ENCODE measurements at regions not wholly inside any gene's neighbourhood (a gene's known extent, or its start where the extent isn't known, plus 50 kb on each side); places are given as distances from the start of the nearest gene placed in this dataset.

- Histone ChIP-seq H3K27ac (ENCODE audit: low read depth) (no peak overlapping the region), H3K36me3 (ENCODE audit: insufficient read depth) (no peaks in the 10 kb centered on the region), H3K4me1 (ENCODE audit: insufficient read depth) (no peaks in the 10 kb centered on the region), H3K4me3 (ENCODE audit: low read depth, low read length) (no peak overlapping the region)
- 38% methylated on average over 1 of the region's 1 CpG for WGBS
- DNase-seq (ENCODE audit: extremely low spot score): no peak
Measured at GRCh38 chr5:53180991-53181390, 71.4 kb upstream of the MOCS2 start.

DNA sequence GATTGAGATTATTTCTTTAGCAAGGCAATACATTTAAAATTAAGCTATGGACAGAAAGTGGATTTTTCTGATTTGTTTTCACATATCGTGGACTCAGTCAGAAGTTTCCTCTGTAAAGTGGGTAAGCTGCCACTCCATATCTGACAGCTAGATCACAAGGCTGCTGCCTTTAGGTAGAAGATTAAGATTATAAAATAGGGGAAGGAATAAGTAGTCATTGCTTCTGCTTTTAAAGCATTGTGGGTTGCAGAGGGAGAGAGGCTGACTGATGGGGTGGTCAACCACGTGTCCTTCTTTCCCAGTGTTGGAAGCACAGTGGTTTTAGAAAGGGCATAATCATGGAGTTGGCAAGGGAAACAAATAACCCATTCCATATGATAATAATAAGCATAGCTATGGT lies 74.3 kb upstream of the MOCS2 start:
- Histone ChIP-seq H3K4me1 (ENCODE audit: insufficient read depth) (no peaks in the 10 kb centered on the region), H3K27ac (ENCODE audit: low read depth) (no peak overlapping the region), H3K36me3 (ENCODE audit: insufficient read depth) (no peaks in the 10 kb centered on the region), H3K4me3 (ENCODE audit: low read depth, low read length) (no peak overlapping the region)
- 88% methylated on average over 2 of the region's 2 CpGs for WGBS
- DNase-seq (ENCODE audit: extremely low spot score): no peak

GRCh38 chr5:53191548-53192165 lies 82.1 kb upstream of the MOCS2 start:
- Histone ChIP-seq H3K36me3 (ENCODE audit: insufficient read depth) (no peaks in the 10 kb centered on the region), H3K4me1 (ENCODE audit: insufficient read depth) (no peaks in the 10 kb centered on the region), H3K4me3 (ENCODE audit: low read depth, low read length) (no peak overlapping the region), H3K27ac (ENCODE audit: low read depth) (no peak overlapping the region)
- WGBS: 49% methylated on average over 4 of the region's 4 CpGs
- no peak for DNase-seq (ENCODE audit: extremely low spot score)

DNA sequence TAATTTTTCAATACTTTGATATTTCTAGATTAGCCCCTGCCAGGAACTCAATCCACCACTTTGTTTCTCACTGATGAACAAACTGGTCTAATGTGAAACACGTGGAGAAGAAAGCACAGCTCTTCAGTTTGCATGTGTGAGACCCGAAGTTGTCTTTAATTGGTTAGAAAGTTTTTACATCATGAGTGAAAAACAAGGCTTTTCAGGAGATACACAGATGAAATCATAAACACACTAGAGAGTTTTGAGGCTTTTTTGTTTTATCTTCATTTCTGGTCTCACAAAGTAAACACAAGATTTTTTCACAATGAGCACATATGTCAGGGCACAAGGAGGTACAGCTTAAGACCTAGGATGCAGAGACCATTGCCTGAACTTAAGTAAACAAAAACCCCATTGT lies 84.5 kb upstream of the MOCS2 start:
- H3K4me3 ChIP-seq (ENCODE audit: low read depth, low read length): no peak overlapping the region
- no peaks in the 10 kb centered on the region for H3K36me3 ChIP-seq (ENCODE audit: insufficient read depth)
- DNase-seq (ENCODE audit: extremely low spot score): no peak
- H3K27ac ChIP-seq (ENCODE audit: low read depth): no peak overlapping the region
- H3K4me1 ChIP-seq (ENCODE audit: insufficient read depth): no peaks in the 10 kb centered on the region
- WGBS: 46% methylated on average over 2 of the region's 2 CpGs

DNA sequence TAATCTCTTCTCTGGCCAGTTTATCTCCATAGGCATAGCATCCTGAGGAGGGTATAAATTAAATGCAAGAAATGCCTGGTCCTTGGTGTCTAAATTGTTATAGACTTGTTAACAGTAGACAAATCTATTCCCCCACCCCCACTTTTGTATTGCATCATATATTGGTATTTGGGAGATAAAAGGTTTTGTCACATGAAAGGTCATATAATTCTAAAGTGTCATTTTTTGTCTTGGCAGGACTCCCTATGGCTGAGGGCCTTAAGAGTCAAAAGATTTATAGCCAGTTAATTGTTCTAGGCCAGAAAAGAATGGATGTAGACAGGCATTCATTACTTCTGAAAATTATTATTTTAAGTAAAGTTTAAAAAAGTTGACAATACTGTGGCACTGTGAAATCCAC lies 90.3 kb upstream of the MOCS2 start:
- no peaks in the 10 kb centered on the region for H3K36me3 ChIP-seq (ENCODE audit: insufficient read depth)
- DNase-seq (ENCODE audit: extremely low spot score): no peak
- H3K27ac ChIP-seq (ENCODE audit: low read depth): no peak overlapping the region
- no peaks in the 10 kb centered on the region for H3K4me1 ChIP-seq (ENCODE audit: insufficient read depth)
- no peak overlapping the region for H3K4me3 ChIP-seq (ENCODE audit: low read depth, low read length)

DNA sequence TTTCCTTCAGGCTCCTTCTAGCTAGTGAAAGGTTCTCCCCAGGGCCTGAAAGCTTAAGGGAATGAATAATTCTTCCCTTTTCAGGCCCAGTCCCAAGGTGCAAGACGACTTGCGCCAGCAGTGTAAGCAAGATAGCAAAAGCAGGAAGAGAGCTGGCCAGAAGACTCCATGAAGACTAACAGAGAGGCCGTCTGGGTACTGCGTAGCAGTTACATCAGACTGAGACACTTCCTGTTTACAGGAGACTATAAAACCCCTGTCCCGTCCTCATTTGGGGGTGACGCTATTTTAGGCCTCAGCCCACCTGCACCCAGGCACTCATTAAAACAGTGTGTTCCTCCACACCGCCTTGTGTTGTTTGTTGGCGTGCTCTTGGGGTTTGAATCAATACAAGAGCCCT lies 90.7 kb upstream of the MOCS2 start:
- DNase-seq (ENCODE audit: extremely low spot score): no peak
- WGBS: 69% methylated on average over 8 of the region's 8 CpGs
- no peak overlapping the region for H3K4me3 ChIP-seq (ENCODE audit: low read depth, low read length)
- no peaks in the 10 kb centered on the region for H3K36me3 ChIP-seq (ENCODE audit: insufficient read depth)
- H3K27ac ChIP-seq (ENCODE audit: low read depth): no peak overlapping the region
- H3K4me1 ChIP-seq (ENCODE audit: insufficient read depth): no peaks in the 10 kb centered on the region

DNA sequence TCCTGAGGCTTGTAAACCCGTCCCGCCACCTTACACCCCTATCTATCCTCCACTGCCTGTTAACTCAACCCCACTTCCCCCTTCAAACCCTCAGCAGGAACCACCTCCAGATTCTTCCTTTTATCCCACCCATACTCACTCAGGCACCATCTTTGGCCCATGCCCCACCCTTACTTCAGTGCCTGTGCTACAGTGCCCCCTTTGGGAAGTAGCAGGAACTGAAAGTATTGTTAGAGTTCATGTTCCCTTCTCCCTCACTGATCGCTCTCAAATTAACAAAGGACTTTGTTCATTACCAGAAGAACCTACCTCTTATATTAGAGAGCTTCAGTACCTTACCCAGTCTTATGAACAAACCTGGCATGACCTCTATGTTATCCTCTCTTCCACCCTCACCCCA lies 92.2 kb upstream of the MOCS2 start:
- 98% methylated on average over 3 of the region's 3 CpGs for WGBS
- no peak for DNase-seq (ENCODE audit: extremely low spot score)
- Histone ChIP-seq H3K4me3 (ENCODE audit: low read depth, low read length) (no peak overlapping the region), H3K27ac (ENCODE audit: low read depth) (no peak overlapping the region), H3K4me1 (ENCODE audit: insufficient read depth) (no peaks in the 10 kb centered on the region), H3K36me3 (ENCODE audit: insufficient read depth) (no peaks in the 10 kb centered on the region)

- no peak overlapping the region for H3K27ac ChIP-seq (ENCODE audit: low read depth)
- no peaks in the 10 kb centered on the region for H3K4me1 ChIP-seq (ENCODE audit: insufficient read depth)
- H3K36me3 ChIP-seq (ENCODE audit: insufficient read depth): no peaks in the 10 kb centered on the region
- no peak for DNase-seq (ENCODE audit: extremely low spot score)
- no peak overlapping the region for H3K4me3 ChIP-seq (ENCODE audit: low read depth, low read length)
- 92% methylated on average over 9 of the region's 9 CpGs for WGBS
Measured at GRCh38 chr5:53206562-53206961, 97.0 kb upstream of the MOCS2 start.

DNA sequence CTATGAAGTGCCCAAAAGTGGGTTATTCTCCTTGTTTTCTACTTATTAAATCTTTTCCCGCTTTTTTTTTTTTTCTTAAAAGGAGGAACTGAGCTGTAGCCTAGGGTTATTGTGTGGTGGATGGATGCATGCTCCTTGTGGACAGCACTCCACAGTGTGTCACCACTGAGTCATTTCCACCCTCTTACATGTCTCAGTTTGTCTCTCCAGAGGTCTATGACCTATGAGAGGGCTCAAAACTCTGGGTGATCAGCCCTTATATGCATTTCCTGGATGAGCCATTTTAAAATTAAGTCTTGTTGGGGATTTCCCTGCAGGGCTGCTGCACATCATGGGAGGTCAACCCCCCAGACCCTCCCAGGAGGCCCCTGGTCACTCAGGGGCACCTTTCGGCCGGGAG lies 102.2 kb upstream of the MOCS2 start:
- 86% methylated on average over 3 of the region's 3 CpGs for WGBS
- H3K4me3 ChIP-seq (ENCODE audit: low read depth, low read length): no peak overlapping the region
- H3K27ac ChIP-seq (ENCODE audit: low read depth): no peak overlapping the region
- no peaks in the 10 kb centered on the region for H3K4me1 ChIP-seq (ENCODE audit: insufficient read depth)
- no peaks in the 10 kb centered on the region for H3K36me3 ChIP-seq (ENCODE audit: insufficient read depth)
- DNase-seq (ENCODE audit: extremely low spot score): no peak

DNA sequence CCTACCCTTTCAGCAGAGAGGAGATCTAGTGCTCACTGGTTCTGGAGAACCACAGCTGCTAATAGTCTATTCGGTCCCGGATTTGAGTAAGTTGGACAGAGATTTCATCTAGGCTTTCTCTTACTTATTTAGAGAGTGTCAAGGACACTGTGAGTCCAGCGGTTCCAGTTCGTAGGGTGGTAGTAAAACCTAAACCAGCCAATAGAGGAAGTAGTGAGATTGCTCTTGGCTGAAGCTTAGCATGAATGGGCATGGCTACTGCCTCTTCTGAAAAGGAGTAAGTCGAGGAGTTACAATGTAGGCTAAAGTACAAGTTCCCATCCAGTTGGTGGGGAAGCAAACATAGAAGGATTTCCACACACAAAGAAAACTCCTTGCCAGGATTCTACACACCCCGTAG lies 109.6 kb upstream of the MOCS2 start:
- Histone ChIP-seq H3K27ac (ENCODE audit: low read depth) (no peak overlapping the region), H3K4me1 (ENCODE audit: insufficient read depth) (no peaks in the 10 kb centered on the region), H3K36me3 (ENCODE audit: insufficient read depth) (no peaks in the 10 kb centered on the region), H3K4me3 (ENCODE audit: low read depth, low read length) (no peak overlapping the region)
- 88% methylated on average over 6 of the region's 6 CpGs for WGBS
- DNase-seq (ENCODE audit: extremely low spot score): no peak

DNA sequence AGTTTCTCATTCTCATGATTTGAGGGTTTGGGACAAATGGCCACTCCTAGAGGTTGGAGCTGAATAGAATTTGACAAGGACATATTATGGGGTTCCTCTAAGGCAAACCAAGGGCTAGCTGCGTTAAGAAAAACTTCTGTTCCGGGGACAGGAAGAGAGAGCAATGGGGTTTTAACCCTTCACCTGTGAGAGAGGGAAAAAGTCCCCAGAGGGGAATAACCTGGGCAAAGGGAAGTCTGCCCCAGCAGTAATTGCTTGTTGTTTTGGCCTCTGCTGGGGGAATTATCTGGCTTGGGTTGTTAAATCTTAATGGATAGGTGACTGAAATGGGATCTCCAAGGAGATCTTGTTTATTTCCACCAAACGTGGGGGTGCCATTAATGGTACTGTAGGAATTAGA lies 110.1 kb upstream of the MOCS2 start:
- DNase-seq (ENCODE audit: extremely low spot score): no peak
- Histone ChIP-seq H3K27ac (ENCODE audit: low read depth) (no peak overlapping the region), H3K36me3 (ENCODE audit: insufficient read depth) (no peaks in the 10 kb centered on the region), H3K4me3 (ENCODE audit: low read depth, low read length) (no peak overlapping the region), H3K4me1 (ENCODE audit: insufficient read depth) (no peaks in the 10 kb centered on the region)
- 55% methylated on average over 3 of the region's 3 CpGs for WGBS

DNA sequence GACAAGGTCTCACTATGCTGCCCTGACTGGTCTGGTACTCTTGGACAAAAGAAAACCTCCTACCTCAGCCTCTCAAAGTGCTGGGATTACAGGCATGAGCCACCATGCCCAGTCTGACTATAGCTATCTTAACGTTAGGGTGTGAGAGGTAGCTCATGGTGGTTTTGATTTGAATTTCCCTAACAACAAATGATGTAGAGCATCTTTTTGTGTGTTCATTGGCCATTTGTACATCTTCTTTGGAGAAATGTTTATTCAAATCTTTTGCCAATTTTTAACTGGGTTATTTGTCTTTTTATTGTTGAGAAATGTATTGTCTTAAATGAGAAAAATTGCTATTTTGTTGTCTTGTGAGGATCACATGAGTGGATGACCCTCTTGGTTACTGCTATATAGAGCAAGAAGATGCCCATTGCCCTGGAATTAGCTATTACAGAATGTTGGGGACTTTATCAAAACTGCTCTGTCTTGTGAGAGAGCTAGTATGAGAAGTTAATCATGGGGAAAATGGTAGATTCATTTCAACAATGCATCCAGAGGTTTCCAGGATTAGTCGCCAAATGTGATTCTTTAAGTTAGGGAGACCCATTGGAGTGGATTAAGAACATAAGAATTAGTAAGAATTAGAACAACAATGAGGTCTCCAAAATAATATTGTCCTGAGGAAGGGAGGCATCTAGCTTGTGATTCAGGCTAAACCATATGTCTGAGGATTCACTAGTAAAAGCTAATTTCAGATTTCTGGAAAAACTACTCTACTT lies 124.3 kb upstream of the MOCS2 start:
- no peaks in the 10 kb centered on the region for H3K4me1 ChIP-seq (ENCODE audit: insufficient read depth)
- 71% methylated on average over 2 of the region's 2 CpGs for WGBS

GRCh38 chr5:53236683-53237082 lies 127.1 kb upstream of the MOCS2 start:
- Histone ChIP-seq H3K27ac (ENCODE audit: low read depth) (no peak overlapping the region), H3K4me1 (ENCODE audit: insufficient read depth) (no peaks in the 10 kb centered on the region), H3K36me3 (ENCODE audit: insufficient read depth) (no peaks in the 10 kb centered on the region), H3K4me3 (ENCODE audit: low read depth, low read length) (no peak overlapping the region)
- WGBS: 80% methylated on average over 3 of the region's 3 CpGs
- DNase-seq (ENCODE audit: extremely low spot score): no peak

More for the DNA sequence above, 124.3 kb upstream of the MOCS2 start:
- H3K36me3 ChIP-seq (ENCODE audit: insufficient read depth): no peaks in the 10 kb centered on the region
- DNase-seq (ENCODE audit: extremely low spot score): no peak
- no peak overlapping the region for H3K27ac ChIP-seq (ENCODE audit: low read depth)
- H3K4me3 ChIP-seq (ENCODE audit: low read depth, low read length): no peak overlapping the region

DNA sequence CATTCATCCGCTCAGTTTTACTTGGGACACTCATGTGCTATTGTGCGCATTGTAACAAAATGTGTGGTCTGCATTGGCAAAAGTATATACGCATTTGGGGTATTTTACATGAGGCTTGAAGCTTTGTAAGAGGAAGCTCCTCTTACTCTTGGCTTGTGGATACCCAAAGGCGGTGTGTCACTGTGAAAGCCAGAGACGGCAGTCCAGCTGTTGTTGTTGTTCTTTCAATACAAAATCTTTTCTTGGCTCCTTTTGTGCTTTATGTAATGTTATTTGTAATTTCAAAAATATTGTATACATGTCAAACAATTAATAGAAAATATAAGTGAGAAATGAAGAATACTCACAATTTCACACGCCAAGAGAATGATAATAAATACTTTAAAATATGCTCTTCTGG lies 128.3 kb upstream of the MOCS2 start:
- 64% methylated on average over 6 of the region's 6 CpGs for WGBS
- Histone ChIP-seq H3K36me3 (ENCODE audit: insufficient read depth) (no peaks in the 10 kb centered on the region), H3K4me1 (ENCODE audit: insufficient read depth) (no peaks in the 10 kb centered on the region), H3K27ac (ENCODE audit: low read depth) (no peak overlapping the region), H3K4me3 (ENCODE audit: low read depth, low read length) (no peak overlapping the region)
- no peak for DNase-seq (ENCODE audit: extremely low spot score)

Data from urinary bladder (tissue), 3 donors.